Colonic mucosa (tissue), 4 donors: ENCODE measurements at regions not wholly inside any gene's neighbourhood (a gene's known extent, or its start where the extent isn't known, plus 50 kb on each side); places are given as distances from the start of the nearest gene placed in this dataset.
"Not testable (repeated sequence)": the region's sequence is repeated elsewhere in the genome, so short reads cannot be mapped to it uniquely, and the experiment has no call there.

Experiments
- DNase-seq: peaks from one replicate; pipeline ENCODE4 v3.0.0-alpha.2; 2020
- H3K27ac ChIP-seq: fragments of 200-600 bp; one replicate; pipeline ENCODE4 v1.8.0; 2021
- H3K27me3 ChIP-seq: fragments of 200-600 bp; one replicate; pipeline ENCODE4 v1.8.0; 2021
- H3K36me3 ChIP-seq: fragments of 200-600 bp; one replicate; pipeline ENCODE4 v1.8.0; 2021
- H3K4me1 ChIP-seq: fragments of 200-600 bp; one replicate; pipeline ENCODE4 v1.8.0; 2021; ENCODE audit warnings: mild to moderate bottlenecking
- H3K4me3 ChIP-seq: fragments of 200-600 bp; one replicate; pipeline ENCODE4 v1.8.0; 2021
- H3K9ac ChIP-seq, 2 donors: one replicate each; pipeline ENCODE4 v1.7.0; 2013; ENCODE audit warnings: control low read depth in 2 of 2, low read depth in 2 of 2, low read length in 2 of 2
- H3K9me3 ChIP-seq: fragments of 200-600 bp; one replicate; pipeline ENCODE4 v1.8.0; 2021
- intact Hi-C: fragments of 100-400 bp; cut with DNase I; formaldehyde crosslinking; loops from one replicate; pipeline ENCODE4 v1.14.1; 2022
- TF ChIP-seq, protein P1 (sequence below): fragments of 200-600 bp; IDR thresholded peaks from one replicate; pipeline ENCODE4 v1.8.0; 2022; ENCODE audit warnings: antibody characterized with exemption, mild to moderate bottlenecking
- donor health status: healthy.
- donor health status: DM: no; HTN: no; CAD: no.
- donor health status: DM: no; HTN: no; CAD: no.

DNA sequence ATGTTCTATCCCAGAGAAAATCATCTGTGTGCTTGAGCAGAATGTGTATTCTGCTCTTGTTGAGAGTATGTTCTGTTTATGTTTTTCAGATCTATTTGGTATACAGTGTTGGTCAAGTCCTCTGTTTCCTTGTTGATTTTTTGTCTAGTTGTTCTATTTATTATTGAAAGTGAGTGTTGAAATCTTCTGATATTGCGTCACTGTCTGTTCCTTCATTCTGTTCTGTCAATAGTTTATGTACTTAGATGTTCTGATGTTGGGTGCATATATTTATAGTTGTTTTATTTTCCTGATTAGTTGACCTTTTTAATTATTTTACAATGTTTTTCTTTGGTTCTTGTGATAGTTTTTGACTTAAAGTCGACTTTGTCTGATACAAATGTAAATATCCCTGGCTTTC is 458.7 kb upstream of the HSF2 start:
- intact Hi-C loops = no loop called here
- Histone ChIP-seq H3K4me3 (no peak overlapping the region), H3K36me3 (no peaks in the 10 kb centered on the region), H3K27ac (no peak overlapping the region), H3K27me3 (no peaks in the 10 kb centered on the region), H3K9ac (no peak overlapping the region), H3K9me3 (no peaks in the 10 kb centered on the region), H3K4me1 (no peaks in the 10 kb centered on the region)
- no peak for DNase-seq
- TF ChIP-seq, protein P1, sequence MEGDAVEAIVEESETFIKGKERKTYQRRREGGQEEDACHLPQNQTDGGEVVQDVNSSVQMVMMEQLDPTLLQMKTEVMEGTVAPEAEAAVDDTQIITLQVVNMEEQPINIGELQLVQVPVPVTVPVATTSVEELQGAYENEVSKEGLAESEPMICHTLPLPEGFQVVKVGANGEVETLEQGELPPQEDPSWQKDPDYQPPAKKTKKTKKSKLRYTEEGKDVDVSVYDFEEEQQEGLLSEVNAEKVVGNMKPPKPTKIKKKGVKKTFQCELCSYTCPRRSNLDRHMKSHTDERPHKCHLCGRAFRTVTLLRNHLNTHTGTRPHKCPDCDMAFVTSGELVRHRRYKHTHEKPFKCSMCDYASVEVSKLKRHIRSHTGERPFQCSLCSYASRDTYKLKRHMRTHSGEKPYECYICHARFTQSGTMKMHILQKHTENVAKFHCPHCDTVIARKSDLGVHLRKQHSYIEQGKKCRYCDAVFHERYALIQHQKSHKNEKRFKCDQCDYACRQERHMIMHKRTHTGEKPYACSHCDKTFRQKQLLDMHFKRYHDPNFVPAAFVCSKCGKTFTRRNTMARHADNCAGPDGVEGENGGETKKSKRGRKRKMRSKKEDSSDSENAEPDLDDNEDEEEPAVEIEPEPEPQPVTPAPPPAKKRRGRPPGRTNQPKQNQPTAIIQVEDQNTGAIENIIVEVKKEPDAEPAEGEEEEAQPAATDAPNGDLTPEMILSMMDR = no peak

DNA sequence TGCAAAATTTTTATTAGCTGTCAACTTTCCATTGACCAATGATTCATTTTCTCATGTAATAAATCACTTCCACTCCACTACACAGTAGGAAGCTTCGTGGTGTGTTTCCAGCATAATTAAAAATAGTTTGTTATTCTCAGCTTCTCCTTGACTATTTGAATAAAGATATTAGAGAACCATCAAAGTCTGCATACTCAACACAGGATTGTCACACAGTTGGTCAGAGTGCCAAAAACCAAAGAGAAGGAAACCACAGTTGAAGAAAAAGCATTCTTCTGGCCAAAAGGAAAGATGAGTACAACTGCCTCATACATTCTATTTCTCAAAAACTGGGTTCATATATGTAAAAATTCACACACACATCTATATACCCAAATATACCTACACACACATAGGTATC is 455.1 kb upstream of the HSF2 start:
- intact Hi-C loops = no loop called here
- Histone ChIP-seq H3K4me1 (no peaks in the 10 kb centered on the region), H3K27ac (no peak overlapping the region), H3K27me3 (no peaks in the 10 kb centered on the region), H3K9me3 (no peaks in the 10 kb centered on the region), H3K9ac (no peak overlapping the region), H3K4me3 (no peak overlapping the region), H3K36me3 (no peaks in the 10 kb centered on the region)
- TF ChIP-seq, protein P1 = no peak
- DNase-seq = no peak

DNA sequence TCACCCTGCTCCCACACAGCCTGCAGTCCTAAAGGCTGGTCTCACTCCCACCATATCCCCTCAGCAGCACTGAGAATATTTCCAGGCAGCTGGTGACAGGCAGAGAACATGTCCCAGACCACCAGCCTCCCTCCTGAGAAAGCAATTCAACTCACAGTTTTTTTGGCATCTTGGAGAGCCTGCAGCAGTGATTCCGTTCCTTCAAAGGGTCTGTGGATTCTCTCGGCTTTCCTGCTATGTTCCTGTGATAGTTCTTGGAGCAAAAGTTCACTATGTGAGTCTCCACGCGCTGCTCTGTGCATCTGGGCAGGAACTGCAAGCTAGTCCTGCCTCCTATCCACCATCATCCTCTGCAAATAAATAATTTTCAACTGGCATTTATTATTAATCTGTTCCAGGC is 448.3 kb upstream of the HSF2 start:
- H3K4me1 ChIP-seq = no peaks in the 10 kb centered on the region
- TF ChIP-seq, protein P1 = no peak
- no peaks in the 10 kb centered on the region for H3K36me3 ChIP-seq
- no peak overlapping the region for H3K9ac ChIP-seq
- no peaks in the 10 kb centered on the region for H3K27me3 ChIP-seq
- H3K27ac ChIP-seq = no peak overlapping the region
- no peak overlapping the region for H3K4me3 ChIP-seq
- intact Hi-C loops = no loop called here
- DNase-seq = no peak
- no peaks in the 10 kb centered on the region for H3K9me3 ChIP-seq

DNA sequence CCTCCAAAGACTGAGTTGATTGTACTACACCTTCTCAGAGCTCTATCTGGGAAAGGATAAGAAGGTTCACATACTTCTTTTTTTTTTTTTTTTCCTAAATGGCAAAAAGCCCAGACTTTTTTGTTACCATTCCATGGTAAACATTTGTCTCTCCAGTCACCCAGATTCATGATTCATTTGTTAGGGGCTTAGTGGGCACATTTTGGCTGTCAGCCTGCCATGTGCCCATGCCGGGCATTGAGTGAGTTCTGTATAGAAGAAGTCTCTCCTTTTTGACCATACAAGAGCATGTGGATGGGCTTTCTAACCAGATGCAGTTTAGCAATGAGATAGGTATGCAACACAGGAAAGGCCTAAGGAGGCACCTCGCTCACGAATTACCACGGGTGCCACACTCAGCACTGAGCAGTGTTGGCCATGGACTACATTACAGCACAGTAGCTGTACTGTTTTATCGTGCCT is 447.5 kb upstream of the HSF2 start:
- Histone ChIP-seq H3K4me3 (no peak overlapping the region), H3K9me3 (no peaks in the 10 kb centered on the region), H3K36me3 (no peaks in the 10 kb centered on the region), H3K27me3 (no peaks in the 10 kb centered on the region), H3K4me1 (no peaks in the 10 kb centered on the region), H3K9ac (no peak overlapping the region), H3K27ac (no peak overlapping the region)
- no peak for DNase-seq
- TF ChIP-seq, protein P1 = no peak
- intact Hi-C loops = no loop called here

DNA sequence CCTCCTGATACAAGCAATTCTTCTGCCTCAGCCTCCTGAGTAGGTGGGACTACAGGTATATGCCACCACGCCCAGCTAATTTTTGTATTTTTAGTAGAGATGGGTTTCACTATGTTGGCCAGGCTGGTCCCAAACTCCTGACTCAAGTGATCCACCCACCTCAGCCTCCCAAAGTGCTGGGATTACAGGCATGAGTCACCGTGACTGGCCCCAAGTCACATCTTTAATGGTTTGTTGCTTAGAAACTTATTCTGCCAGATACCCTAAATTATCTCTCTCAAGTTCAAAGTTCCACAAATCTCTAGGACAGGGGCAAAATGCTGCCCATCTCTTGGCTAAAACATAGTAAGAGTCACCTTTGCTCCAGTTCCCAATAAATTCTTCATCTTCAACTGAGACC is 444.1 kb upstream of the HSF2 start:
- H3K36me3 ChIP-seq, intact Hi-C loops, H3K4me1 ChIP-seq, H3K27ac ChIP-seq, H3K9me3 ChIP-seq, DNase-seq, H3K9ac ChIP-seq, H3K4me3 ChIP-seq, H3K27me3 ChIP-seq: not testable (repeated sequence)

DNA sequence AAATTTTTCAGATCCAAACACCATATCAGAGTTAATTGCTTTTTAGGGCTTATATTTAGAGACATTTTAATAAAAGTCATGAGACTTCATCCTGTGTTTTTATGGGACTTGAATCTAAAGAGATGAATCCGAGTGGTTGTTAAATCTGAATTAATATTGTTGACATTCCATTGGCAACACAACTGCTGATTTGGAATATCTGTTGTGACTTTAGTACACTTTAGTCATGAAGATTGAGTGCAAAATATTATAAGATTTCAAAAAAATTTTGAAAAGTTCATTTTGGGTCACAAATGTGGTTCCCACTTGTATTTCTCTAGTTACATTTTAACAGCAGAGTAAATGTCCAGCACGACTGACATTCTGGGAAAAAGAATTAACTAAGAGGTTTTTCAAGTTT is 442.7 kb upstream of the HSF2 start:
- intact Hi-C loops = no loop called here
- no peaks in the 10 kb centered on the region for H3K4me1 ChIP-seq
- H3K4me3 ChIP-seq = no peak overlapping the region
- DNase-seq = no peak
- H3K36me3 ChIP-seq = no peaks in the 10 kb centered on the region
- no peaks in the 10 kb centered on the region for H3K9me3 ChIP-seq
- no peaks in the 10 kb centered on the region for H3K27me3 ChIP-seq
- TF ChIP-seq, protein P1 = no peak
- H3K9ac ChIP-seq = no peak overlapping the region
- no peak overlapping the region for H3K27ac ChIP-seq
